NCI-H2081 treated with DMSO at 0.1 percent for 48 hours (cell line): ENCODE measurements at regions not wholly inside any gene's neighbourhood (a gene's known extent, or its start where the extent isn't known, plus 50 kb on each side); places are given as distances from the start of the nearest gene placed in this dataset.

Source experiments
- DNase-seq: peaks from one replicate; lab custom pipeline; 2025; lab: John Stamatoyannopoulos, UW

- no peak for DNase-seq
Observed at GRCh38 chr7:130880668-130881067, 146.7 kb upstream of the KLF14 start.

- DNase-seq, result no peak
Observed at GRCh38 chr7:130881091-130881798, 147.2 kb upstream of the KLF14 start.

- no peak for DNase-seq
Observed at GRCh38 chr7:130881799-130882141, 147.8 kb upstream of the KLF14 start.

GRCh38 chr7:130882396-130882795, 148.4 kb upstream of the KLF14 start:
- no peak for DNase-seq

GRCh38 chr7:130883928-130884327, 149.9 kb upstream of the KLF14 start:
- DNase-seq, result no peak

- DNase-seq, result no peak
Observed at GRCh38 chr7:130884437-130885417, 150.7 kb upstream of the KLF14 start.

- DNase-seq, result no peak
Observed at GRCh38 chr7:130886438-130887135, 152.6 kb upstream of the KLF14 start.

- DNase-seq, result no peak
Observed at GRCh38 chr7:130887182-130887956, 153.4 kb upstream of the KLF14 start.

- DNase-seq, result no peak
Observed at GRCh38 chr7:130887957-130888371, 154.0 kb upstream of the KLF14 start.

- DNase-seq, result no peak
Observed at GRCh38 chr7:130888468-130888867, 154.5 kb upstream of the KLF14 start.

- DNase-seq, result no peak
Observed at GRCh38 chr7:130890176-130891020, 156.4 kb upstream of the KLF14 start.

GRCh38 chr7:130891254-130892094, 157.5 kb upstream of the KLF14 start:
- no peak for DNase-seq

GRCh38 chr7:130893441-130893894, 159.5 kb upstream of the KLF14 start:
- no peak for DNase-seq

- DNase-seq, result no peak
Observed at GRCh38 chr7:130894146-130894908, 160.3 kb upstream of the KLF14 start.

- DNase-seq, result no peak
Observed at GRCh38 chr7:130894909-130895750, 161.1 kb upstream of the KLF14 start.

GRCh38 chr7:130896051-130896881, 162.3 kb upstream of the KLF14 start:
- no peak for DNase-seq

GRCh38 chr7:130896898-130897514, 163.0 kb upstream of the KLF14 start:
- DNase-seq, result no peak
